ENCODE measurements at regions not wholly inside any gene's neighbourhood (a gene's known extent, or its start where the extent isn't known, plus 50 kb on each side); places are given as distances from the start of the nearest gene placed in this dataset.

DNA sequence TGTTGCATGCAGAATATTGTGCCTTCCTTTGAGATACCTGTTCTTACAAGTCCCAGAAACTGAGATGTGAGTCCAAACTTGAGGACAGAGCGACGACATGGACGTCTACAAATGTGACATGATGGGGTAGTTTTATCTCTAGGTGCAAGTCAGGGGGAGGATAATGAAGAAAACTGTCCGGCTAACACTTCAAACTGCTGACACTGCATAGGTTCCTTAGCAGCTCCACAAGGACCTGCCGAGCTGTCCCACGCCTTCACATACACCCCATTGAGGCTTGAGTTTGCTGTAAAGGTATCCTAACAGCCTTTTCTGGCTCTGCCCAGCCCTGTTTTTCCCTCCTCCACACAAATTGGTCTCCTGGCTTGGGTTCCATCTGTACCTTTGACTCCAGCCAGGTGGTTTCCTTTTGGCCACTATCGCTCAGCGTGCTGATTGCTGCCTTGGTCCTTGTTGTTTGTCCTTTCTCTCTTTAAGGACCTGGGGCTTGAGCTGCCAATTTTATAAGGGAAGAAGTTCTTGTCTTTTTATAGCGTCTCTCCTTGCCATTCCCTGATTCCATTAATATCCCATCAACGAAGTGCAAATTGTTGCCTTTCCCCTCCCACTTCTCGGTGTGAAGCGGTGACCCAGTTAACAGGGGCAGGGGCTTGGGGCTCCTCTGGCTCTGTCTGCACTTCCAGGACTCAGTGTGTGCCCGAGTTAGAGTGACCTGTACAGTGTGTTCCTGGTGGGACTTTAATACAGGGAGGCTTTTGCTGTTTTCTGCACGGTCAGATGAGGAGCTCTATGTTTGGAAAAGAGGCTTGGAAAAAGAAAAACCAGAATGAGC lies 100.3 kb downstream of the PCSK1 start:
- Histone ChIP-seq H3K27me3 (ENCODE audit: control insufficient read depth in 2 of 2, insufficient read depth in 2 of 2, low read length in 2 of 2) (no peaks in the 10 kb centered on the region), H3K9me3 (replicated peaks; ENCODE audit: control insufficient read depth, insufficient read depth, low read length) (no peaks in the 10 kb centered on the region), H3K4me3 (replicated peaks in 1 of 3; ENCODE audit: insufficient read depth in 1 of 3, low read depth in 1 of 3, low read length in 3 of 3) (no peak overlapping the region), H3K4me2 (ENCODE audit: insufficient read depth, low read length) (no peak overlapping the region), H3K36me3 (ENCODE audit: control insufficient read depth in 2 of 2, extremely low read depth in 1 of 2, insufficient read depth in 2 of 2, low read length in 2 of 2) (no peaks in the 10 kb centered on the region), H3K79me2 (ENCODE audit: control insufficient read depth, insufficient read depth, low read length) (no peaks in the 10 kb centered on the region), H3K9me1 (replicated peaks; ENCODE audit: control insufficient read depth, extremely low read depth, insufficient read depth, low read length) (no peaks in the 10 kb centered on the region), H3K4me1 (ENCODE audit: control insufficient read depth, extremely low read depth, insufficient read depth, low read length) (peaks cover 4% of the 10 kb centered on the region), H3K27ac (ENCODE audit: insufficient read depth, low read depth, low read length) (no peak overlapping the region), H4K20me1 (replicated peaks; ENCODE audit: control insufficient read depth, extremely low read depth, insufficient read depth, low read length) (no peaks in the 10 kb centered on the region), H3K9ac (replicated peaks; ENCODE audit: extremely low read depth, insufficient read depth, low read length) (no peak overlapping the region), H2AFZ (ENCODE audit: low read depth, low read length) (no peak overlapping the region)
- TF ChIP-seq POLR2AphosphoS5 (IDR thresholded peaks at IDR 0.05; ENCODE audit: insufficient read depth, low read depth, low read length): no peak
- TF ChIP-seq, protein P1, sequence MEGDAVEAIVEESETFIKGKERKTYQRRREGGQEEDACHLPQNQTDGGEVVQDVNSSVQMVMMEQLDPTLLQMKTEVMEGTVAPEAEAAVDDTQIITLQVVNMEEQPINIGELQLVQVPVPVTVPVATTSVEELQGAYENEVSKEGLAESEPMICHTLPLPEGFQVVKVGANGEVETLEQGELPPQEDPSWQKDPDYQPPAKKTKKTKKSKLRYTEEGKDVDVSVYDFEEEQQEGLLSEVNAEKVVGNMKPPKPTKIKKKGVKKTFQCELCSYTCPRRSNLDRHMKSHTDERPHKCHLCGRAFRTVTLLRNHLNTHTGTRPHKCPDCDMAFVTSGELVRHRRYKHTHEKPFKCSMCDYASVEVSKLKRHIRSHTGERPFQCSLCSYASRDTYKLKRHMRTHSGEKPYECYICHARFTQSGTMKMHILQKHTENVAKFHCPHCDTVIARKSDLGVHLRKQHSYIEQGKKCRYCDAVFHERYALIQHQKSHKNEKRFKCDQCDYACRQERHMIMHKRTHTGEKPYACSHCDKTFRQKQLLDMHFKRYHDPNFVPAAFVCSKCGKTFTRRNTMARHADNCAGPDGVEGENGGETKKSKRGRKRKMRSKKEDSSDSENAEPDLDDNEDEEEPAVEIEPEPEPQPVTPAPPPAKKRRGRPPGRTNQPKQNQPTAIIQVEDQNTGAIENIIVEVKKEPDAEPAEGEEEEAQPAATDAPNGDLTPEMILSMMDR (IDR thresholded peaks at IDR 0.05; ENCODE audit: extremely low read depth in 1 of 2, insufficient read depth in 1 of 2, low read depth in 1 of 2, low read length in 2 of 2): no peak
- TF ChIP-seq FOS (IDR thresholded peaks at IDR 0.05; ENCODE audit: borderline replicate concordance, insufficient read depth, low read length): no peak
- TF ChIP-seq POLR2A (IDR thresholded peaks at IDR 0.05; ENCODE audit: low read depth, low read length): no peak
- TF ChIP-seq EZH2 (IDR thresholded peaks at IDR 0.05; ENCODE audit: borderline replicate concordance, low read depth, low read length, severe bottlenecking): no peak
- TF ChIP-seq, protein P2, sequence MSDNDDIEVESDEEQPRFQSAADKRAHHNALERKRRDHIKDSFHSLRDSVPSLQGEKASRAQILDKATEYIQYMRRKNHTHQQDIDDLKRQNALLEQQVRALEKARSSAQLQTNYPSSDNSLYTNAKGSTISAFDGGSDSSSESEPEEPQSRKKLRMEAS (IDR thresholded peaks at IDR 0.05; ENCODE audit: insufficient read depth, insufficient read length): no peak
- FAIRE-seq (no peak), DNase-seq (ENCODE audit: low read depth, low spot score) (no peak)
- ChIA-PET CTCF (interaction anchor here (0.6 to 2.4 kb wide), 3 partner anchors 372 to 474 kb away, joined by 3 to 6 read pairs (median 3); partner anchors contain the start of gene ELL2), POLR2A (no interaction called here)
- no TSS peak for BruUV-seq (replicated peaks)
- dilution Hi-C loops (cut with MboI; ENCODE audit: extremely low pct_ligation_motif_present, low sequenced_read_pairs) (loop anchor here (25.0 kb wide), 1 partner anchor 370 kb away; the partner anchor contains the start of gene ELL2), intact Hi-C loops (cut with micrococcal nuclease) (loop anchor here (10.0 kb wide), 1 partner anchor 218 kb away; no protein-coding TSS in a partner anchor)
